Pancreas (tissue), 10 donors: ENCODE measurements at regions not wholly inside any gene's neighbourhood (a gene's known extent, or its start where the extent isn't known, plus 50 kb on each side); places are given as distances from the start of the nearest gene placed in this dataset.

Experiments
- ATAC-seq, 4 donors: fragments of 200-7000 bp; cut with Tn5 transposase; one replicate each; pipeline versions ENCODE4 v1.8.0 to v1.9.1; 2020; ENCODE audit warnings: mild to moderate bottlenecking in 4 of 4, moderate library complexity in 4 of 4
- DNase-seq, 6 donors: peaks; one replicate each; pipeline ENCODE4 v3.0.0-alpha.2; 2020
- FAIRE-seq: peaks from 2 replicates; lab custom pipeline; 2012; peaks lifted over from hg19 to GRCh38; lab: Jason Lieb, UNC
- H3K27ac ChIP-seq, 4 donors: fragments of 200-600 bp; sonication (generic); 1 replicate in 3 of 4; 2 replicates in 1 of 4; pipeline versions ENCODE4 v1.5.0 to v1.8.0; 2020
- H3K27me3 ChIP-seq, 4 donors: fragments of 200-600 bp; one replicate each; pipeline ENCODE4 v1.8.0; 2021
- H3K36me3 ChIP-seq, 3 donors: fragments of 200-600 bp; sonication (generic) in 1 of 3; one replicate each; pipeline versions ENCODE4 v1.5.0 to v1.8.0; 2020 to 2021
- H3K4me1 ChIP-seq, 3 donors: fragments of 200-600 bp; one replicate each; pipeline ENCODE4 v1.8.0; 2021
- H3K4me3 ChIP-seq, 4 donors: fragments of 200-600 bp; sonication (generic) in 2 of 4; one replicate each; pipeline versions ENCODE4 v1.5.0 to v1.8.0; 2020 to 2021
- H3K9me3 ChIP-seq, 4 donors: fragments of 200-600 bp; one replicate each; pipeline ENCODE4 v1.8.0; 2021
- CTCF ChIP-seq, 4 donors: fragments of 200-600 bp; sonication (generic) in 3 of 4; IDR thresholded peaks; one replicate each; pipeline versions ENCODE4 v1.5.0 to v1.8.0; 2021; ENCODE audit warnings: antibody characterized with exemption in 4 of 4
- WGBS, 2 donors: extraction: QIAGEN DNeasy Blood & Tissue Kit; methylation state at CpG; one replicate each; pipeline ENCODE4 v1.1.7; 2013; 5-methylcytosine and 5-hydroxymethylcytosine counted together
- intact Hi-C, 3 donors: fragments of 100-400 bp; cut with DNase I; formaldehyde crosslinking; loops; one replicate each; pipeline versions ENCODE4 v1.11.1 to v1.14.2; 2022
- donor health status: healthy with polysubstance abuse.
- donor health status: DM: no; HTN: no; CAD: no; lungs with moderate emphysema.
- donor health status: DM: no; HTN: no; CAD: no.
- donor health status: control.
- donor health status: control.
- donor health status: Bipolar disorder and iron deficiency.
- donor health status: DM: yes; HTN: yes; CAD: no.
- donor health status: DM: no; HTN: no; CAD: no.
- donor health status: DM: no; HTN: no; CAD: no.
- donor health status: DM: yes; HTN: yes; CAD: no.

- Histone ChIP-seq H3K27me3 (no peaks in the 10 kb centered on the region), H3K36me3 (no peaks in the 10 kb centered on the region), H3K4me3 (no peak overlapping the region), H3K4me1 (no peaks in the 10 kb centered on the region), H3K9me3 (no peaks in the 10 kb centered on the region), H3K27ac (no peak overlapping the region)
- FAIRE-seq, result no peak
- TF ChIP-seq CTCF (IDR thresholded peaks at IDR 0.05), result no peak
- no peak for DNase-seq
- 88 to 92% methylated on average over 2 of the region's 2 CpGs for WGBS, 2 donors
- intact Hi-C loops, result no loop called here
- no peak for ATAC-seq
Measured at GRCh38 chr10:83346266-83346910, 792.9 kb upstream of the GHITM start.

GRCh38 chr10:83352588-83352987, 786.7 kb upstream of the GHITM start:
- no peaks in the 10 kb centered on the region for H3K36me3 ChIP-seq
- FAIRE-seq, result peak; percentile 92
- H3K27ac ChIP-seq, result no peak overlapping the region
- DNase-seq, result no peak
- ATAC-seq, result no peak
- 47 to 54% methylated on average over 3 of the region's 3 CpGs for WGBS, 2 donors
- no peak overlapping the region for H3K4me3 ChIP-seq
- no peak for TF ChIP-seq CTCF (IDR thresholded peaks at IDR 0.05)
- H3K27me3 ChIP-seq, result no peaks in the 10 kb centered on the region
- no peaks in the 10 kb centered on the region for H3K9me3 ChIP-seq
- no peaks in the 10 kb centered on the region for H3K4me1 ChIP-seq
- intact Hi-C loops, result no loop called here

- Histone ChIP-seq H3K27ac (no peak overlapping the region), H3K4me1 (no peaks in the 10 kb centered on the region), H3K36me3 (no peaks in the 10 kb centered on the region), H3K9me3 (no peaks in the 10 kb centered on the region), H3K4me3 (no peak overlapping the region), H3K27me3 (no peaks in the 10 kb centered on the region)
- DNase-seq, result no peak
- no peak for ATAC-seq
- WGBS, 2 donors, result 49 to 76% methylated on average over 1 of the region's 1 CpG
- no peak for TF ChIP-seq CTCF (IDR thresholded peaks at IDR 0.05)
- FAIRE-seq, result no peak
- intact Hi-C loops, result no loop called here
Measured at GRCh38 chr10:83354456-83354855, 784.9 kb upstream of the GHITM start.

GRCh38 chr10:83357004-83357403, 782.3 kb upstream of the GHITM start:
- FAIRE-seq (no peak), ATAC-seq (no peak), DNase-seq (no peak)
- 49 to 83% methylated on average over 1 of the region's 1 CpG for WGBS, 2 donors
- intact Hi-C loops, result no loop called here
- Histone ChIP-seq H3K27ac (no peak overlapping the region), H3K27me3 (no peaks in the 10 kb centered on the region), H3K4me1 (no peaks in the 10 kb centered on the region), H3K9me3 (no peaks in the 10 kb centered on the region), H3K4me3 (no peak overlapping the region), H3K36me3 (no peaks in the 10 kb centered on the region)
- no peak for TF ChIP-seq CTCF (IDR thresholded peaks at IDR 0.05)

GRCh38 chr10:83357627-83358026, 781.7 kb upstream of the GHITM start:
- TF ChIP-seq CTCF (IDR thresholded peaks at IDR 0.05), result no peak
- FAIRE-seq, result no peak
- no peaks in the 10 kb centered on the region for H3K36me3 ChIP-seq
- H3K4me3 ChIP-seq, result no peak overlapping the region
- intact Hi-C loops, result no loop called here
- no peak for ATAC-seq
- no peak for DNase-seq
- H3K4me1 ChIP-seq, result no peaks in the 10 kb centered on the region
- no peaks in the 10 kb centered on the region for H3K27me3 ChIP-seq
- H3K9me3 ChIP-seq, result no peaks in the 10 kb centered on the region
- no peak overlapping the region for H3K27ac ChIP-seq
